Medulla oblongata (tissue), 1 donor: ENCODE measurements at regions not wholly inside any gene's neighbourhood (a gene's known extent, or its start where the extent isn't known, plus 50 kb on each side); places are given as distances from the start of the nearest gene placed in this dataset.
"Not testable (repeated sequence)": the region's sequence is repeated elsewhere in the genome, so short reads cannot be mapped to it uniquely, and the experiment has no call there.

ENCODE experiments used
- DNase-seq: peaks from one replicate; pipeline ENCODE4 v3.0.0-alpha.2; 2015; ENCODE audit errors: extremely low spot score

DNA sequence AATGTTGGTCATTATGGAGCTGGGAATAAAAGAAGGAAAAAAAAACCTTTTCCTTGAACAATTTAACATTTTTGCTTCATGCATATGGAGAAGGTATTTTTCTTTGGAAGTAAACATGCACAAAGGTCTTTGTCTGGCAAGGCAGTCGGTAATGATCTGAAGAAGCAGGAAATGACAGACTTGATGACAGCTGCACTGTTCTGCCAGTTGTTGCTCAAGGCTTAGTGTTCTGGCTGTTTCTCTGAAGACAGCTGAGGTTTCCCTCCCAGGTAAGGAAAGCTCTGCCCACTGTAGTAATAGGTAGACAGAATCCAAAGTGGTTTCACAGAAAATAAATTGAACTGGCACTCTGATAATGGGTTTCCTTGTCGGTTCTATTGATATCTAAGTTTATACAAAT, 308.4 kb upstream of the GCFC2 start:
- no peak for DNase-seq

GRCh38 chr2:76009484-76009883, 298.8 kb upstream of the GCFC2 start:
- peak; percentile 49 for DNase-seq

GRCh38 chr2:76008001-76008702, 297.4 kb upstream of the GCFC2 start:
- DNase-seq = peak; percentile 29

- no peak for DNase-seq
Measured at GRCh38 chr2:76000425-76000824, 289.7 kb upstream of the GCFC2 start.

- DNase-seq = peak; percentile 47
Measured at GRCh38 chr2:75998451-75998850, 287.7 kb upstream of the GCFC2 start.

- DNase-seq = no peak
Measured at GRCh38 chr2:75994759-75995158, 284.0 kb upstream of the GCFC2 start.

- DNase-seq = not testable (repeated sequence)
Measured at GRCh38 chr2:75988622-75989021, 277.9 kb upstream of the GCFC2 start.

- DNase-seq = no peak
Measured at GRCh38 chr2:75986617-75987016, 275.9 kb upstream of the GCFC2 start.

DNA sequence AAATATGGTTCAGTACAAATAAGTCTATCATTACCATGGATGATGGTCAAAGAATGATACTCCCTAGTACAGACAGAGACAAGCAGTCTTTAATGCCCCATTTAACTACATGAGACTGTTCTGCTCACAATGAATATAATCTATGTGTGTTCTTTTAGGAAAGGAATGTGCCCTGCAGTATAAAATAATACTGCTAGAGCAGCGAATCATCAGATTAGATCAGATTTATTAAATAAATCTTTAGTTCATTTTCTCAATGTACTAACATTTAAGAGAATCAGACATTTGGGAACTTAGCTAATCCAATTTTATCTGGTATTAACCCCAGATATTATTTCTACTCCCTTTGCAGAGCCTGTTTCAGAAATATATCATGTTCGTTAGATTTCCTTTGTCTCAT, 272.0 kb upstream of the GCFC2 start:
- DNase-seq = no peak

DNA sequence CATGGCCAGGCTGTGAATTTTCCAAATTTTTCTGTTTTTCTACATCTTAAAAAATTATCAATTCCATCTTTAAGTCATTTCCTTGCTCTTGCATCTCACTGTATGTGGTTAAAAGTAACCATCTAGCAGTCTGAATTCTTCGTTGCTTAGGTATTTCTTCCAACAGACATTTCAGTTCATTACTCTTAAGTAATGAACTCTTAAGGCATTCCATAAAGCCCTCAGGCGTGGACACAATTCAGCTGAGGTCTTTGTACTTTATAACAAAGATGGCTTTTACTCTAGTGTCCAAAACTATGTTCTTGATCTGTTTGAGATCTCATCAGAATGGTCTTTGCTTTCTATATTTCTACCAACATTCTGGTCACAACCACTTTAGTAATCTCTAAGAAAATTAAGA, 253.9 kb upstream of the GCFC2 start:
- DNase-seq = no peak

DNA sequence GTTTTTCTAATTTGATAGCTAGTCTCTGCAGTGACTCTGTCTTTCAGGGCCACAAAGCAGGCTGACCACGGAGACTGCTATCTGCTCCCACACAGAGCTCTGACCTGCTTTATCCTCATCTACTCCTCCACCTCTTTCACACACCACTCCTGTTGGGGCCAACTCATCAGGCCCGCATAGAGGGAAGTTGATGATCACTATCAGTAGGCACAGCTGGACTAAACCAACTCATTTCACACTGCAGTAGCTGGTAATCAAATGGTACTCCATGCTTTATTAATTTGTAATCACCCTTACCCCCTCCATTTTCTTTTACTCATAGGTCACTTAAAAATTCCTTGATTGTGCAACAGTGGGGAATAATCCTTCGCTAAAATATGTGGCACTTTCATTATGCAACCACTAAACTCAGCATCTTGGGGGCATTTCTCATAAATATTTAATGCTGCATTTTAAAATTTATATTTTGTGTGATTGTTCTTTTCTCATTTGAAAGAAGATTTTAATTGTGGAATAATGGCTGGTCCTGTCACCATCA, 249.8 kb upstream of the GCFC2 start:
- DNase-seq = no peak

DNA sequence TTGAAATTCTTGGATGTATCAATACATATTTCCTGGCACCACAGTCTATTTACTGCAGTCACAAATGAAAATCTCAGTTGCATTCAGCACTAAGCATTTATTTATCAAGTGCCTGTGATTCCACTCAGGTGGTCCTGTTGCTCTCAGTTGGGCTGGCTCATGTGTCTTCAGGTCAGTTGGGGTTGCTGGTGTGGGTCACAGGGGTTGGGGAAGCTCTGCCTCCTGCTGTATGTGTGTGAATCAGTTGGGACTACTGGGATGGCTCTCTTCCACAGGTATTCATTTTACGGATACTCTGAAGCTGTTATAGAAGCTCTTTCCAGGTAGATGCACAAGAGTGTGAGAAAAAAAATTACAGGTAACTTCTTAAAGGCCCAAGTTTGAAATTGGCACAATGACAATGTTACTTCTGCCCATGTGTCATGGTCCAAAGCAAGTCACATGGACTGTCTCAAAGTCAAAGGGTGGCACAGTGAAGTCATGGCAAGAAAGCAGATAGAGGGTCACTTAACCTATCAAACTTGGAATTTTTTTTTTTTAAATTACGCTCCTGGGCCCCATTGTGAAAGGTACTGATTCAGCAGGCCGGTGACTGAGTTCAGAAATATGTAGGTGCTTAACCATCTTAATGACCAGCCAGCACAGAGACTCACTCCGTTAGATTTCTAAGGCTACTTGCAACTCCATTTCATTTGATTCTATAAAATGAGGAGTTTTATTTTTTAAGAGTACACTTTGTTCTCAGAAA, 249.2 kb upstream of the GCFC2 start:
- no peak for DNase-seq

DNA sequence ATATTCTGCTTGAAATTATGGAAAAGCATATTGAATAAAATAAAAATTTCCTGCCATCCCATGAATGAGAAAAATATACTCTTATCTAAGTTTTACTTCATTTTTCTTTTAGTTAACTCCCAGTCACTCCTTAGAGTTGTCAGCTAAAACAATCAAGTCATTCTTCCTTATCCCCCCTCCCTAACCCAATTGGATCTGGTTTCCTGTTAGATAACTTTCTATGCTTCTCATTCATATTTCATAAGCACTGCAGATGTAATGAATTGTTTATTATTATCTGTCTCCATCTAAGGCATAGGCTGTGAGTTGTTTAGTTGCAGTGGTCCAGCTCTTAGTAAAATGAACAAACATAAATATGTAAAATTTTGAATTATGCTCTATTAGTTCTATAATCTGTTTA, 244.0 kb upstream of the GCFC2 start:
- DNase-seq = no peak

GRCh38 chr2:75952173-75952572, 241.5 kb upstream of the GCFC2 start:
- no peak for DNase-seq

DNA sequence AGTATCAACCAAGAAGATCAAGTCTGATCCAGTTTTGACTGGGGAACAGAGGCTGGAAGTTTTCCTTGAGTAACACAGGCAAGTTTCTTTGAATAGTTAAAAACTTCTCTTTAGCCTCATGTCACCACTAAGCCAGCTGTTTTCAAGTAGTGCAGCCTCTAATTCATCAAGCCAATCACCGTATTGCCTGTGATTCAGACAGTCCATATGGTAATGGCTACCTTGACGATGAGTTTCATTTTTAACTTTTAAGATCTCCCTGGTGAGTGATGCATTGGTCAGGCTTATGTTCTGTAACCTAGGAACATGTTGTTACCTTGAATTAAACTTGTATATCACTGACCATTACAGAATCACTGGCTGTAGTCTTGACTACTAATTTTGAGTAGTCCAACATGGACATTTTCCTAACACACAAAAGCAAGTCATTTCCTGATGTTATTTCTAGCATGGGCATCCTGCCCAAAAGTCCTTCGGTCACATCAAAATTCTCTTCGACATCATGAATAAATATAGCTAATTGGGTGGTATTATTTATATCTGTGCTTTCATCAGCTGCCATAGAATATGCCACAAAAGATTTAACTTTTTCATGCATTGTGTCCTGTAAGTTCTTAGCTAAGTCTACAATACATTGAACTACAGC, 238.8 kb upstream of the GCFC2 start:
- DNase-seq = no peak

GRCh38 chr2:75936311-75936710, 225.6 kb upstream of the GCFC2 start:
- no peak for DNase-seq

DNA sequence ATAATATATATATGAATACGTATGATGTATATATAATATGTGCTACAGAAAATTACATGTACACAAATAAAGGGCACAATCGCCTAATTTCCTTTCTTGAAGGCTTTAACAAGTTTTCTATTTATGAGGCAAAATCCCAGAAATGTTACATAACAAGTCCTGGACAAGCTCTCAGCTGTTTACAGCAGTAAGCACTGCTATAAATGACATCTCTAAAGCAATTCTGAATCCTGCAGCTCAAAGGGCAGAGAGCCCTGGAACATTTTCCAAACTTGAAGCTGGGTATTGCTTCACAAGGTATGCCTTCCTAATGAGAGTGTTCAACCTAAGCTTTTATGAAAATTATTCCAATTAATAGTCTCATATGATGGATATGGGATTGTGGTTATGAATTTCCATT, 222.3 kb upstream of the GCFC2 start:
- DNase-seq = no peak

- no peak for DNase-seq
Measured at GRCh38 chr2:75928093-75928492, 217.4 kb upstream of the GCFC2 start.

DNA sequence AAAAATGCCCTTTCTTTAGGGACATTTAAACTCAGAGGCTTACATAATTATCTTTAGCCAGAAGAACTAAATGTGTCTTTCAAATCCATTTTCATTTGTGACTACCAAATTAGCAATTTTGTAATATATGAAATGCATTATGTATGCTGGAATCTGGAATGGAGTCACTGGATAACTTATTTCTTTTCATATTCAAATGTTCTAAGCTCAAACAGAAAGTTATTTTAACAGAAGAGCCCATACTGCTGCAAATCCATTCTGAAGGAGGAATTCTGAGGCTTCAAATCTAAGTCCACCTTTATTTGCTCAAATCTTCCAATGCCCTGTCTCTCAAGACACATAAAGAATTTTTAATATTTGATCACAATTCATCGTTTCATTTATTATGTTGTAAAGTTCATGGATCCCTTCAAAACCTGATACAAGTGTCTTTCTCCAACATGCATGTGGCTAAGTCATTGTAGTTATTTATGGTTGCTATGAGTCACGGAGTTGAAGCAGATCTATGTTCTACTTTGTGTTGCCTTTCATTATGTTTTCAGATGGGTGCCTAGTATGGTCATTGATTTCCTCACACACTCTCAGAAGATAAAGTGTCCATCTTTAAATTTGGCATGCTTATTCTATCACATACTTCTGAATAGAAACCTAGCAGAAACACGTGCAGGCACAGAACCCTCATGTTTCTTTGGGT, 214.8 kb upstream of the GCFC2 start:
- DNase-seq = no peak

DNA sequence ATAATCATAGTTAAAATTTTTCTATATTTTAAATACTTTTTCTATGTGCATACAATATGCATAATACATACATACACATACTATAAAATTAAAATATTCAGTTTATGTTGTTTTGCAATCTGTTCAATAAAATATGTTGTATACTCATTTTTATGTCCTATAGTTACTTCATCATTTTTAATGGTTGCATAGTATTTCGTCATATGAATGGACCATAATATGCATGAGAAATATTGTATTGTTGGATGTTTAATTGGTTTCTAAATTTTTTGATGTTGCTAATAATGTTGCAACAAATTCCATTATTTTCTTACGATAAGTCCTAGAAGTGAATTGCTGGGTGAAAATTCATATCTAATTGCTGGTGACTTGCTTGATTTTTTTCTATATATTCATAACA, 211.5 kb upstream of the GCFC2 start:
- DNase-seq = no peak

- DNase-seq = peak; percentile 81
Measured at GRCh38 chr2:75920859-75921551, 210.3 kb upstream of the GCFC2 start.
